ENCODE measurements at regions not wholly inside any gene's neighbourhood (a gene's known extent, or its start where the extent isn't known, plus 50 kb on each side); places are given as distances from the start of the nearest gene placed in this dataset.

- H3K4me1 ChIP-seq (ENCODE audit: low read length): peaks cover 5% of the 10 kb centered on the region
- H3K4me2 ChIP-seq (ENCODE audit: low read length): no peak overlapping the region
- no peak overlapping the region for H3K27ac ChIP-seq (ENCODE audit: low read length)
- H3K79me2 ChIP-seq (ENCODE audit: low read length): no peaks in the 10 kb centered on the region
- no peak overlapping the region for H3K9ac ChIP-seq (ENCODE audit: low read length)
- H2AFZ ChIP-seq (ENCODE audit: low read depth, low read length): no peak overlapping the region
- no peak overlapping the region for H3K4me3 ChIP-seq (ENCODE audit: low read length)
- H3K27me3 ChIP-seq (ENCODE audit: low read depth, low read length): no peaks in the 10 kb centered on the region
- no peak for TF ChIP-seq EZH2phosphoT487 (IDR thresholded peaks at IDR 0.05; ENCODE audit: low read depth)
- TF ChIP-seq, protein P1, sequence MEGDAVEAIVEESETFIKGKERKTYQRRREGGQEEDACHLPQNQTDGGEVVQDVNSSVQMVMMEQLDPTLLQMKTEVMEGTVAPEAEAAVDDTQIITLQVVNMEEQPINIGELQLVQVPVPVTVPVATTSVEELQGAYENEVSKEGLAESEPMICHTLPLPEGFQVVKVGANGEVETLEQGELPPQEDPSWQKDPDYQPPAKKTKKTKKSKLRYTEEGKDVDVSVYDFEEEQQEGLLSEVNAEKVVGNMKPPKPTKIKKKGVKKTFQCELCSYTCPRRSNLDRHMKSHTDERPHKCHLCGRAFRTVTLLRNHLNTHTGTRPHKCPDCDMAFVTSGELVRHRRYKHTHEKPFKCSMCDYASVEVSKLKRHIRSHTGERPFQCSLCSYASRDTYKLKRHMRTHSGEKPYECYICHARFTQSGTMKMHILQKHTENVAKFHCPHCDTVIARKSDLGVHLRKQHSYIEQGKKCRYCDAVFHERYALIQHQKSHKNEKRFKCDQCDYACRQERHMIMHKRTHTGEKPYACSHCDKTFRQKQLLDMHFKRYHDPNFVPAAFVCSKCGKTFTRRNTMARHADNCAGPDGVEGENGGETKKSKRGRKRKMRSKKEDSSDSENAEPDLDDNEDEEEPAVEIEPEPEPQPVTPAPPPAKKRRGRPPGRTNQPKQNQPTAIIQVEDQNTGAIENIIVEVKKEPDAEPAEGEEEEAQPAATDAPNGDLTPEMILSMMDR (IDR thresholded peaks at IDR 0.05; ENCODE audit: low read depth, low read length): no peak
- no peaks in the 10 kb centered on the region for H3K36me3 ChIP-seq (replicated peaks; ENCODE audit: low read depth, low read length)
- H4K20me1 ChIP-seq (ENCODE audit: insufficient read depth, low read length): no peaks in the 10 kb centered on the region
- no peaks in the 10 kb centered on the region for H3K9me3 ChIP-seq (ENCODE audit: insufficient read depth, low read length)
These were observed 50.3 kb upstream of the ACO1 start for GRCh38 chr9:32334112-32334511.
